Neural cell (in vitro differentiated cells): ENCODE measurements at regions not wholly inside any gene's neighbourhood (a gene's known extent, or its start where the extent isn't known, plus 50 kb on each side); places are given as distances from the start of the nearest gene placed in this dataset.

Source experiments
- H2AFZ ChIP-seq: fragments of 200-600, 300-800 bp; sonication (generic), shearing (Covaris generic); 2 replicates; pipeline ENCODE4 v1.6.0; 2014; ENCODE audit warnings: low read depth, mild to moderate bottlenecking, antibody characterized with exemption, low read length, moderate library complexity
- H3F3A ChIP-seq: fragments of 200-600 bp; shearing (Covaris generic); 2 replicates; pipeline ENCODE4 v1.6.1; 2016; ENCODE audit warnings: mild to moderate bottlenecking, moderate library complexity, mixed read lengths, antibody characterized with exemption, low read length; ENCODE audit not compliant: insufficient read depth, poor library complexity, severe bottlenecking
- H3K27ac ChIP-seq: fragments of 200-600, 300-800 bp; sonication (generic), shearing (Covaris generic); 2 replicates; pipeline ENCODE4 v1.5.1; 2014; ENCODE audit warnings: mild to moderate bottlenecking, low read length, moderate library complexity
- H3K27me3 ChIP-seq: fragments of 300-800, 200-600 bp; sonication (generic), shearing (Covaris generic); 2 replicates; pipeline ENCODE4 v1.6.0; 2014; ENCODE audit warnings: mild to moderate bottlenecking, low read depth, low read length, moderate library complexity; ENCODE audit not compliant: insufficient read depth
- H3K36me3 ChIP-seq: fragments of 300-800, 200-600 bp; sonication (generic), shearing (Covaris generic); 2 replicates; pipeline ENCODE4 v1.5.1; 2014; ENCODE audit warnings: mild to moderate bottlenecking, antibody characterized with exemption, low read length, moderate library complexity; ENCODE audit not compliant: insufficient read depth
- H3K4me2 ChIP-seq: fragments of 300-800, 200-600 bp; sonication (generic), shearing (Covaris generic); 2 replicates; pipeline ENCODE4 v1.6.0; 2014; ENCODE audit warnings: mild to moderate bottlenecking, low read length
- H3K4me3 ChIP-seq: fragments of 300-800, 200-600 bp; sonication (generic), shearing (Covaris generic); 2 replicates; pipeline ENCODE4 v1.5.1; 2014; ENCODE audit warnings: mild to moderate bottlenecking, low read length, moderate library complexity
- H3K79me2 ChIP-seq: fragments of 200-600 bp; shearing (Covaris generic); replicated peaks from 2 replicates; pipeline ENCODE4 v1.6.0; 2014; ENCODE audit warnings: mild to moderate bottlenecking, low read length, moderate library complexity; ENCODE audit not compliant: insufficient read depth
- H3K9ac ChIP-seq: fragments of 300-800, 200-600 bp; sonication (generic), shearing (Covaris generic); 2 replicates; pipeline ENCODE4 v1.6.1; 2016; ENCODE audit warnings: mild to moderate bottlenecking, low read length, mixed read lengths
- H3K9me2 ChIP-seq: fragments of 200-600 bp; shearing (Covaris generic); 2 replicates; pipeline ENCODE4 v1.6.1; 2016; ENCODE audit warnings: mild to moderate bottlenecking, low read length, mixed read lengths; ENCODE audit not compliant: insufficient read depth
- H3K9me3 ChIP-seq: fragments of 200-600, 300-800 bp; sonication (generic), shearing (Covaris generic); 2 replicates; pipeline ENCODE4 v1.6.1; 2016; ENCODE audit warnings: mild to moderate bottlenecking, mixed run types, low read length, moderate library complexity, mixed read lengths
- H4K20me1 ChIP-seq: fragments of 200-600 bp; shearing (Covaris generic); 2 replicates; pipeline ENCODE4 v1.6.1; 2016; ENCODE audit warnings: mild to moderate bottlenecking, mixed run types; ENCODE audit not compliant: insufficient read depth
- EP300 ChIP-seq: fragments of 450-650 bp; conservative IDR thresholded peaks from 2 replicates; pipeline ENCODE4 v1.6.1; 2014; ENCODE audit warnings: antibody characterized with exemption, mild to moderate bottlenecking, moderate library complexity; ENCODE audit not compliant: poor library complexity, severe bottlenecking
- EZH2 ChIP-seq: fragments of 200-600, 300-800 bp; shearing (Covaris generic), sonication (generic); IDR thresholded peaks from 2 replicates; pipeline ENCODE4 v1.6.1; 2014; ENCODE audit warnings: antibody characterized with exemption, low read length, borderline replicate concordance, mild to moderate bottlenecking; ENCODE audit not compliant: insufficient read depth, poor library complexity, severe bottlenecking
- MXI1 ChIP-seq: fragments of 450-650 bp; conservative IDR thresholded peaks from 2 replicates; pipeline ENCODE4 v1.6.1; 2014; ENCODE audit warnings: antibody characterized with exemption, mild to moderate bottlenecking; ENCODE audit not compliant: poor library complexity, severe bottlenecking
- POLR2AphosphoS5 ChIP-seq: IDR thresholded peaks from 2 replicates; pipeline ENCODE4 v1.6.1; 2012
- RAD21 ChIP-seq: fragments of 450-650 bp; conservative IDR thresholded peaks from 2 replicates; pipeline ENCODE4 v1.6.1; 2014; ENCODE audit warnings: antibody characterized with exemption, mild to moderate bottlenecking, moderate library complexity
- SMC3 ChIP-seq: fragments of 450-650 bp; conservative IDR thresholded peaks from 2 replicates; pipeline ENCODE4 v1.6.1; 2014; ENCODE audit warnings: antibody characterized with exemption, mild to moderate bottlenecking, moderate library complexity; ENCODE audit not compliant: poor library complexity
- TAF1 ChIP-seq: IDR thresholded peaks from 2 replicates; pipeline ENCODE4 v1.6.1; 2012; ENCODE audit warnings: low read depth
- TF ChIP-seq, protein P1 (sequence below): IDR thresholded peaks from 2 replicates; pipeline ENCODE4 v1.6.1; 2012; ENCODE audit warnings: borderline replicate concordance
- TF ChIP-seq, protein P2 (sequence below): fragments of 450-650 bp; IDR thresholded peaks from 2 replicates; pipeline ENCODE4 v1.5.1; 2014; ENCODE audit warnings: antibody characterized with exemption, mild to moderate bottlenecking, moderate library complexity; ENCODE audit not compliant: poor library complexity, severe bottlenecking

DNA sequence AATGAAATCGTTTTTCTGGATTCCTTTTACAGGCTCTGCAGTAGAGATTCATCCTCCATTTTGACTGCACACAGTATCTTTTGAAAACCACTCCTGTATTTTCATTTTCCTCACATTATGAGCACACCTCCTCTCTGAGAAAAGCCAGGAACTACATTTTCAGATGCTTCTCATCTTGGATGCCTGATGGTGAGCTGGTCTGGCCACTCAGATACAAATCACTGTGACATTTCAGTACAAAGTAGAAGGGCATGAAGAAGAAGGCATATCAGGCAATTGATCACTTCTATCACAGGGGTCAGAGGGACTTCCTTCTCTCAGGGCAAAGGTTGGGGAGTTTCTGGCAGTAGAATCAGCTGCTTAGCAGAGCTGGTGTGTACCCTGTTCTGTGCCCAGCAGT lies 192.0 kb upstream of the POM121L12 start:
- Histone ChIP-seq H3F3A (no peaks in the 10 kb centered on the region), H3K36me3 (no peaks in the 10 kb centered on the region), H3K4me3 (no peak overlapping the region), H3K9ac (no peak overlapping the region), H3K27me3 (no peaks in the 10 kb centered on the region), H3K9me2 (no peaks in the 10 kb centered on the region), H3K9me3 (no peaks in the 10 kb centered on the region), H3K27ac (no peak overlapping the region), H3K4me2 (no peak overlapping the region), H4K20me1 (no peaks in the 10 kb centered on the region), H2AFZ (no peak overlapping the region), H3K79me2 (no peaks in the 10 kb centered on the region)
- TF ChIP-seq, protein P1, sequence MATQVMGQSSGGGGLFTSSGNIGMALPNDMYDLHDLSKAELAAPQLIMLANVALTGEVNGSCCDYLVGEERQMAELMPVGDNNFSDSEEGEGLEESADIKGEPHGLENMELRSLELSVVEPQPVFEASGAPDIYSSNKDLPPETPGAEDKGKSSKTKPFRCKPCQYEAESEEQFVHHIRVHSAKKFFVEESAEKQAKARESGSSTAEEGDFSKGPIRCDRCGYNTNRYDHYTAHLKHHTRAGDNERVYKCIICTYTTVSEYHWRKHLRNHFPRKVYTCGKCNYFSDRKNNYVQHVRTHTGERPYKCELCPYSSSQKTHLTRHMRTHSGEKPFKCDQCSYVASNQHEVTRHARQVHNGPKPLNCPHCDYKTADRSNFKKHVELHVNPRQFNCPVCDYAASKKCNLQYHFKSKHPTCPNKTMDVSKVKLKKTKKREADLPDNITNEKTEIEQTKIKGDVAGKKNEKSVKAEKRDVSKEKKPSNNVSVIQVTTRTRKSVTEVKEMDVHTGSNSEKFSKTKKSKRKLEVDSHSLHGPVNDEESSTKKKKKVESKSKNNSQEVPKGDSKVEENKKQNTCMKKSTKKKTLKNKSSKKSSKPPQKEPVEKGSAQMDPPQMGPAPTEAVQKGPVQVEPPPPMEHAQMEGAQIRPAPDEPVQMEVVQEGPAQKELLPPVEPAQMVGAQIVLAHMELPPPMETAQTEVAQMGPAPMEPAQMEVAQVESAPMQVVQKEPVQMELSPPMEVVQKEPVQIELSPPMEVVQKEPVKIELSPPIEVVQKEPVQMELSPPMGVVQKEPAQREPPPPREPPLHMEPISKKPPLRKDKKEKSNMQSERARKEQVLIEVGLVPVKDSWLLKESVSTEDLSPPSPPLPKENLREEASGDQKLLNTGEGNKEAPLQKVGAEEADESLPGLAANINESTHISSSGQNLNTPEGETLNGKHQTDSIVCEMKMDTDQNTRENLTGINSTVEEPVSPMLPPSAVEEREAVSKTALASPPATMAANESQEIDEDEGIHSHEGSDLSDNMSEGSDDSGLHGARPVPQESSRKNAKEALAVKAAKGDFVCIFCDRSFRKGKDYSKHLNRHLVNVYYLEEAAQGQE: no peak
- no peak for TF ChIP-seq RAD21
- TF ChIP-seq, protein P2, sequence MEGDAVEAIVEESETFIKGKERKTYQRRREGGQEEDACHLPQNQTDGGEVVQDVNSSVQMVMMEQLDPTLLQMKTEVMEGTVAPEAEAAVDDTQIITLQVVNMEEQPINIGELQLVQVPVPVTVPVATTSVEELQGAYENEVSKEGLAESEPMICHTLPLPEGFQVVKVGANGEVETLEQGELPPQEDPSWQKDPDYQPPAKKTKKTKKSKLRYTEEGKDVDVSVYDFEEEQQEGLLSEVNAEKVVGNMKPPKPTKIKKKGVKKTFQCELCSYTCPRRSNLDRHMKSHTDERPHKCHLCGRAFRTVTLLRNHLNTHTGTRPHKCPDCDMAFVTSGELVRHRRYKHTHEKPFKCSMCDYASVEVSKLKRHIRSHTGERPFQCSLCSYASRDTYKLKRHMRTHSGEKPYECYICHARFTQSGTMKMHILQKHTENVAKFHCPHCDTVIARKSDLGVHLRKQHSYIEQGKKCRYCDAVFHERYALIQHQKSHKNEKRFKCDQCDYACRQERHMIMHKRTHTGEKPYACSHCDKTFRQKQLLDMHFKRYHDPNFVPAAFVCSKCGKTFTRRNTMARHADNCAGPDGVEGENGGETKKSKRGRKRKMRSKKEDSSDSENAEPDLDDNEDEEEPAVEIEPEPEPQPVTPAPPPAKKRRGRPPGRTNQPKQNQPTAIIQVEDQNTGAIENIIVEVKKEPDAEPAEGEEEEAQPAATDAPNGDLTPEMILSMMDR: no peak

GRCh38 chr7:52842202-52842900 lies 193.1 kb upstream of the POM121L12 start:
- Histone ChIP-seq H4K20me1 (no peaks in the 10 kb centered on the region), H2AFZ (no peak overlapping the region), H3F3A (no peaks in the 10 kb centered on the region), H3K4me2 (no peak overlapping the region), H3K9ac (no peak overlapping the region), H3K79me2 (no peaks in the 10 kb centered on the region), H3K4me3 (no peak overlapping the region), H3K9me3 (no peaks in the 10 kb centered on the region), H3K27me3 (no peaks in the 10 kb centered on the region), H3K27ac (no peak overlapping the region), H3K36me3 (no peaks in the 10 kb centered on the region), H3K9me2 (no peaks in the 10 kb centered on the region)
- no peak for TF ChIP-seq POLR2AphosphoS5
- TF ChIP-seq TAF1: no peak
- no peak for TF ChIP-seq SMC3
- TF ChIP-seq, protein P2: no peak
- TF ChIP-seq, protein P1: no peak
- TF ChIP-seq EZH2: no peak
- TF ChIP-seq MXI1: no peak
- TF ChIP-seq RAD21: no peak
- TF ChIP-seq EP300: no peak
